ENCODE measurements at regions not wholly inside any gene's neighbourhood (a gene's known extent, or its start where the extent isn't known, plus 50 kb on each side); places are given as distances from the start of the nearest gene placed in this dataset.

GRCh38 chr3:148214705-148215104 lies 483.0 kb upstream of the AGTR1 start:
- H3K4me3 ChIP-seq (ENCODE audit: low read length), result no peak overlapping the region
- Mint-ChIP-seq H3K4me1 (no peaks in the 10 kb centered on the region), H3K36me3 (ENCODE audit: low read depth) (no peaks in the 10 kb centered on the region), H3K27me3 (ENCODE audit: insufficient read depth) (no peaks in the 10 kb centered on the region), H3K4me3 (no peak overlapping the region), H3K9me3 (no peaks in the 10 kb centered on the region), H3K27ac (no peak overlapping the region)
- no peaks in the 10 kb centered on the region for H3K27me3 ChIP-seq (ENCODE audit: control insufficient read depth, insufficient read depth, low read length, poor library complexity, severe bottlenecking)
- DNase-seq, result no peak
- H3K4me1 ChIP-seq (ENCODE audit: control insufficient read depth, insufficient read depth, low read length), result no peaks in the 10 kb centered on the region
- no peak for TF ChIP-seq CTCF (conservative IDR thresholded peaks at IDR 0.05)
- H3K36me3 ChIP-seq (ENCODE audit: control insufficient read depth, insufficient read depth, low read length), result no peaks in the 10 kb centered on the region
- no peak overlapping the region for H3K9ac ChIP-seq (ENCODE audit: extremely low read depth, low read length, poor library complexity, severe bottlenecking)
- no peaks in the 10 kb centered on the region for H3K9me3 ChIP-seq (ENCODE audit: control insufficient read depth, low read length)
- 89 to 100% methylated on average over 1 to 3 of the region's 3 CpGs for WGBS, 2 experiments (ENCODE audit: insufficient coverage in 1 of 2, insufficient read length in 1 of 2)
- no peak overlapping the region for H3K27ac ChIP-seq (ENCODE audit: low read depth, low read length)

- no peak for TF ChIP-seq CTCF (conservative IDR thresholded peaks at IDR 0.05)
- no peaks in the 10 kb centered on the region for H3K4me1 ChIP-seq (ENCODE audit: control insufficient read depth, insufficient read depth, low read length)
- no peak overlapping the region for H3K9ac ChIP-seq (ENCODE audit: extremely low read depth, low read length, poor library complexity, severe bottlenecking)
- no peaks in the 10 kb centered on the region for H3K36me3 ChIP-seq (ENCODE audit: control insufficient read depth, insufficient read depth, low read length)
- 89 to 97% methylated on average over 3 of the region's 3 CpGs for WGBS, 2 experiments (ENCODE audit: insufficient coverage in 1 of 2, insufficient read length in 1 of 2)
- H3K9me3 ChIP-seq (ENCODE audit: control insufficient read depth, low read length), result no peaks in the 10 kb centered on the region
- Mint-ChIP-seq H3K36me3 (ENCODE audit: low read depth) (no peaks in the 10 kb centered on the region), H3K9me3 (no peaks in the 10 kb centered on the region), H3K4me3 (no peak overlapping the region), H3K4me1 (no peaks in the 10 kb centered on the region), H3K27me3 (ENCODE audit: insufficient read depth) (no peaks in the 10 kb centered on the region), H3K27ac (no peak overlapping the region)
- H3K27me3 ChIP-seq (ENCODE audit: control insufficient read depth, insufficient read depth, low read length, poor library complexity, severe bottlenecking), result no peaks in the 10 kb centered on the region
- DNase-seq, result no peak
- H3K4me3 ChIP-seq (ENCODE audit: low read length), result no peak overlapping the region
- no peak overlapping the region for H3K27ac ChIP-seq (ENCODE audit: low read depth, low read length)
Measured at GRCh38 chr3:148217317-148217716, 480.4 kb upstream of the AGTR1 start.

GRCh38 chr3:148218222-148218621 lies 479.5 kb upstream of the AGTR1 start:
- H3K36me3 Mint-ChIP-seq (ENCODE audit: low read depth), result no peaks in the 10 kb centered on the region
- H3K27ac Mint-ChIP-seq, result no peak overlapping the region
- Histone ChIP-seq H3K27me3 (ENCODE audit: control insufficient read depth, insufficient read depth, low read length, poor library complexity, severe bottlenecking) (no peaks in the 10 kb centered on the region), H3K4me3 (ENCODE audit: low read length) (no peak overlapping the region), H3K9me3 (ENCODE audit: control insufficient read depth, low read length) (no peaks in the 10 kb centered on the region), H3K36me3 (ENCODE audit: control insufficient read depth, insufficient read depth, low read length) (no peaks in the 10 kb centered on the region), H3K9ac (ENCODE audit: extremely low read depth, low read length, poor library complexity, severe bottlenecking) (no peak overlapping the region), H3K27ac (ENCODE audit: low read depth, low read length) (no peak overlapping the region), H3K4me1 (ENCODE audit: control insufficient read depth, insufficient read depth, low read length) (no peaks in the 10 kb centered on the region)
- TF ChIP-seq CTCF (conservative IDR thresholded peaks at IDR 0.05), result no peak
- no peak for DNase-seq
- H3K27me3 Mint-ChIP-seq (ENCODE audit: insufficient read depth), result no peaks in the 10 kb centered on the region
- no peak overlapping the region for H3K4me3 Mint-ChIP-seq
- no peaks in the 10 kb centered on the region for H3K9me3 Mint-ChIP-seq
- 75 to 90% methylated on average over 1 to 3 of the region's 3 CpGs for WGBS, 2 experiments (ENCODE audit: insufficient coverage in 1 of 2, insufficient read length in 1 of 2)
- H3K4me1 Mint-ChIP-seq, result no peaks in the 10 kb centered on the region
